HL-60 (cell line): ENCODE measurements at regions not wholly inside any gene's neighbourhood (a gene's known extent, or its start where the extent isn't known, plus 50 kb on each side); places are given as distances from the start of the nearest gene placed in this dataset.

Experiments
- DNase-seq, 2 experiments: peaks; one replicate each; pipeline ENCODE4 v3.0.0-alpha.2; 2010 to 2020; ENCODE audit warnings: low read depth in 1 of 2, low spot score in 1 of 2
- H3K27ac ChIP-seq: fragments of 250-450 bp; sonication (Bioruptor Pico); replicated peaks from 2 replicates; pipeline ENCODE4 v1.5.1; 2020; ENCODE audit warnings: mild to moderate bottlenecking, moderate library complexity
- H3K27me3 ChIP-seq: fragments of 250-450 bp; sonication (Bioruptor Pico); 2 replicates; pipeline ENCODE4 v1.5.1; 2021; ENCODE audit warnings: mild to moderate bottlenecking, moderate library complexity; ENCODE audit not compliant: insufficient read depth, poor library complexity, severe bottlenecking
- H3K4me3 ChIP-seq: replicated peaks from 2 replicates; pipeline ENCODE4 v1.5.1; 2011; ENCODE audit warnings: mild to moderate bottlenecking, control low read depth, low read length; ENCODE audit not compliant: insufficient read depth
- CTCF ChIP-seq: IDR thresholded peaks from one replicate; pipeline ENCODE4 v1.5.1; 2011; ENCODE audit warnings: low read length, control low read depth, inconsistent platforms; ENCODE audit not compliant: insufficient read depth
- GABPA ChIP-seq: IDR thresholded peaks from 2 replicates; pipeline ENCODE4 v1.6.1; 2012; ENCODE audit warnings: low read depth
- POLR2AphosphoS5 ChIP-seq: IDR thresholded peaks from 2 replicates; pipeline ENCODE4 v1.6.1; 2012; ENCODE audit warnings: low read depth
- REST ChIP-seq: IDR thresholded peaks from 2 replicates; pipeline ENCODE4 v1.6.1; 2012; ENCODE audit warnings: low read depth; ENCODE audit not compliant: insufficient replicate concordance
- SPI1 ChIP-seq: IDR thresholded peaks from 2 replicates; pipeline ENCODE4 v1.6.1; 2012; ENCODE audit warnings: low read depth, mild to moderate bottlenecking, borderline replicate concordance

- no peak for DNase-seq
- no peaks in the 10 kb centered on the region for H3K27me3 ChIP-seq
- no peak overlapping the region for H3K4me3 ChIP-seq
- TF ChIP-seq REST (no peak), GABPA (no peak), SPI1 (no peak), CTCF (no peak), POLR2AphosphoS5 (no peak)
- no peak overlapping the region for H3K27ac ChIP-seq
Measured at GRCh38 chr2:5905661-5906060, 213.5 kb downstream of the SOX11 start.

- no peak overlapping the region for H3K4me3 ChIP-seq
- no peaks in the 10 kb centered on the region for H3K27me3 ChIP-seq
- no peak for DNase-seq
- no peak overlapping the region for H3K27ac ChIP-seq
- TF ChIP-seq REST, result no peak
- no peak for TF ChIP-seq GABPA
- TF ChIP-seq POLR2AphosphoS5, result no peak
- TF ChIP-seq CTCF, result no peak
- TF ChIP-seq SPI1, result no peak
Measured at GRCh38 chr2:5908071-5908470, 215.9 kb downstream of the SOX11 start.

GRCh38 chr2:5911718-5912117 is 219.5 kb downstream of the SOX11 start:
- TF ChIP-seq REST (no peak), POLR2AphosphoS5 (no peak), GABPA (no peak), CTCF (no peak), SPI1 (no peak)
- no peak for DNase-seq
- Histone ChIP-seq H3K4me3 (no peak overlapping the region), H3K27me3 (no peaks in the 10 kb centered on the region), H3K27ac (no peak overlapping the region)
